DOHH2 (cell line): ENCODE measurements at regions not wholly inside any gene's neighbourhood (a gene's known extent, or its start where the extent isn't known, plus 50 kb on each side); places are given as distances from the start of the nearest gene placed in this dataset.

Experiments
- EZH2phosphoT487 ChIP-seq: fragments of 200-600 bp; sonication (generic); IDR thresholded peaks from 2 replicates; pipeline ENCODE4 v1.6.1; 2017; ENCODE audit warnings: borderline replicate concordance, mild to moderate bottlenecking, antibody characterized with exemption, low read length, moderate library complexity, mixed read lengths
- TF ChIP-seq, protein P1 (sequence below): fragments of 200-600 bp; sonication (generic); IDR thresholded peaks from one replicate; pipeline ENCODE4 v1.5.1; 2014; ENCODE audit warnings: antibody characterized with exemption, mild to moderate bottlenecking, low read depth, low read length; ENCODE audit not compliant: poor library complexity, severe bottlenecking

DNA sequence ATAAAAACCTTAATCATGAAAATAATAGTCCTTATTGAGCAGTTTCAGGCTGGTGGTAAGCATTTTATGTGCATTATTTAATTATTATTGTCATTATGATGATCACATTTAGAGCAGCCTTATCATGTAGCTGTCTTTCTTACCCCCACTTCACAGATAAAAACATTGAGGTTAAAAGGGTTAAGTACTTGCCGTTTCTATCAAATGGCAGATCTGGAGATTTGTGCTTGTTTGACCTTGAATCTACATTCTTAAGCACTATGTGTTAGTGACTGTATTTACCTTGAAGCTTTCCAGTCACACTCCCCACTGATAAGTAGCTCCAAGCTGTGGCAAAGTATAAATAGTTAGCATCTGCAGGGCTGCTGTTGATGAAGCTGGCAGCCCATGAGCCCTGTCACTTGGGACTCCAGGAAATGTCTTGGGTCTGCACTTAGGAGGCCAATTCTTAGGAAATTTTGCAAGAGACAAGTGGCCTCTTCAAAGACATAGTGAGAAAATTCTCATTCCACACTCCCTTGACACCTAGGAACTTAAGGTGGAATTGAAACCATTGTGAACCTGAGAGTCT is 116.8 kb upstream of the AGR3 start:
- TF ChIP-seq, protein P1, sequence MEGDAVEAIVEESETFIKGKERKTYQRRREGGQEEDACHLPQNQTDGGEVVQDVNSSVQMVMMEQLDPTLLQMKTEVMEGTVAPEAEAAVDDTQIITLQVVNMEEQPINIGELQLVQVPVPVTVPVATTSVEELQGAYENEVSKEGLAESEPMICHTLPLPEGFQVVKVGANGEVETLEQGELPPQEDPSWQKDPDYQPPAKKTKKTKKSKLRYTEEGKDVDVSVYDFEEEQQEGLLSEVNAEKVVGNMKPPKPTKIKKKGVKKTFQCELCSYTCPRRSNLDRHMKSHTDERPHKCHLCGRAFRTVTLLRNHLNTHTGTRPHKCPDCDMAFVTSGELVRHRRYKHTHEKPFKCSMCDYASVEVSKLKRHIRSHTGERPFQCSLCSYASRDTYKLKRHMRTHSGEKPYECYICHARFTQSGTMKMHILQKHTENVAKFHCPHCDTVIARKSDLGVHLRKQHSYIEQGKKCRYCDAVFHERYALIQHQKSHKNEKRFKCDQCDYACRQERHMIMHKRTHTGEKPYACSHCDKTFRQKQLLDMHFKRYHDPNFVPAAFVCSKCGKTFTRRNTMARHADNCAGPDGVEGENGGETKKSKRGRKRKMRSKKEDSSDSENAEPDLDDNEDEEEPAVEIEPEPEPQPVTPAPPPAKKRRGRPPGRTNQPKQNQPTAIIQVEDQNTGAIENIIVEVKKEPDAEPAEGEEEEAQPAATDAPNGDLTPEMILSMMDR = no peak
- no peak for TF ChIP-seq EZH2phosphoT487
